Fibroblast of lung (primary cell): ENCODE measurements at regions not wholly inside any gene's neighbourhood (a gene's known extent, or its start where the extent isn't known, plus 50 kb on each side); places are given as distances from the start of the nearest gene placed in this dataset.
A peak's percentile ranks its signal among the peaks of the same experiment; 100 is the strongest.
"Not testable (repeated sequence)": the region's sequence is repeated elsewhere in the genome, so short reads cannot be mapped to it uniquely, and the experiment has no call there.

Source experiments
- DNase-seq, 2 donors: peaks; one replicate each; pipeline versions ENCODE4 v3.0.0 to v3.0.0-alpha.2; 2010; ENCODE audit warnings: low read depth in 2 of 2
- H2AFZ ChIP-seq: 2 replicates; pipeline ENCODE4 v1.5.1; 2012; ENCODE audit warnings: low read length, control low read depth, inconsistent platforms
- H3K27ac ChIP-seq: 2 replicates; pipeline ENCODE4 v1.5.1; 2011; ENCODE audit warnings: low read length, control low read depth; ENCODE audit not compliant: insufficient read depth
- H3K27me3 ChIP-seq: 2 replicates; pipeline ENCODE4 v1.5.1; 2011; ENCODE audit warnings: mild to moderate bottlenecking, low read length; ENCODE audit not compliant: control insufficient read depth, insufficient read depth
- H3K36me3 ChIP-seq: 2 replicates; pipeline ENCODE4 v1.5.1; 2011; ENCODE audit warnings: low read length; ENCODE audit not compliant: control insufficient read depth, insufficient read depth
- H3K4me1 ChIP-seq: 2 replicates; pipeline ENCODE4 v1.5.1; 2011; ENCODE audit warnings: low read length; ENCODE audit not compliant: control insufficient read depth, insufficient read depth; ENCODE audit errors: extremely low read depth
- H3K4me2 ChIP-seq: 2 replicates; pipeline ENCODE4 v1.5.1; 2011; ENCODE audit warnings: low read length, control low read depth; ENCODE audit not compliant: insufficient read depth; ENCODE audit errors: extremely low read depth
- H3K4me3 ChIP-seq, 4 experiments: fragments of 200-600 bp in 1 of 4; sonication (generic) in 1 of 4; replicated peaks in 1 of 4; 2 replicates each; pipeline ENCODE4 v1.5.1; 2011 to 2016; ENCODE audit warnings: low read length in 4 of 4, low read depth in 3 of 4, mild to moderate bottlenecking in 3 of 4, control low read depth in 2 of 4, inconsistent platforms in 1 of 4, mixed read lengths in 1 of 4; ENCODE audit not compliant: insufficient read depth in 1 of 4; ENCODE audit errors: control extremely low read depth in 1 of 4
- H3K79me2 ChIP-seq: 2 replicates; pipeline ENCODE4 v1.5.1; 2012; ENCODE audit warnings: mild to moderate bottlenecking, low read length, inconsistent platforms; ENCODE audit not compliant: control insufficient read depth, insufficient read depth
- H3K9ac ChIP-seq: 2 replicates; pipeline ENCODE4 v1.5.1; 2011; ENCODE audit warnings: mild to moderate bottlenecking, low read length, control low read depth; ENCODE audit not compliant: insufficient read depth
- H3K9me3 ChIP-seq: 2 replicates; pipeline ENCODE4 v1.5.1; 2012; ENCODE audit warnings: low read depth, low read length; ENCODE audit not compliant: control insufficient read depth, insufficient read depth
- H4K20me1 ChIP-seq: 2 replicates; pipeline ENCODE4 v1.5.1; 2011; ENCODE audit warnings: low read length; ENCODE audit not compliant: control insufficient read depth, insufficient read depth; ENCODE audit errors: extremely low read depth
- EZH2 ChIP-seq: IDR thresholded peaks from 2 replicates; pipeline ENCODE4 v1.5.1; 2012; ENCODE audit warnings: low read length, control low read depth, mild to moderate bottlenecking; ENCODE audit errors: missing control alignments
- TF ChIP-seq, protein P1 (sequence below), 2 donors: IDR thresholded peaks in 1 of 2; conservative IDR thresholded peaks in 1 of 2; 1 replicate in 1 of 2; 2 replicates in 1 of 2; pipeline ENCODE4 v1.5.1; 2011 to 2012; ENCODE audit warnings: low read length in 2 of 2, control low read depth in 1 of 2, inconsistent platforms in 1 of 2, low read depth in 1 of 2, mild to moderate bottlenecking in 1 of 2

- H3K4me3 ChIP-seq, H3K4me1 ChIP-seq, H3K79me2 ChIP-seq, H3K36me3 ChIP-seq, H3K27ac ChIP-seq, H4K20me1 ChIP-seq, H3K9ac ChIP-seq, H3K9me3 ChIP-seq, H3K4me2 ChIP-seq, H2AFZ ChIP-seq, H3K27me3 ChIP-seq: not testable (repeated sequence)
- peak in 1 of 2 donors; percentile 21 for DNase-seq
Observed at GRCh38 chr1:867550-867949, 56.2 kb upstream of the SAMD11 start.

DNA sequence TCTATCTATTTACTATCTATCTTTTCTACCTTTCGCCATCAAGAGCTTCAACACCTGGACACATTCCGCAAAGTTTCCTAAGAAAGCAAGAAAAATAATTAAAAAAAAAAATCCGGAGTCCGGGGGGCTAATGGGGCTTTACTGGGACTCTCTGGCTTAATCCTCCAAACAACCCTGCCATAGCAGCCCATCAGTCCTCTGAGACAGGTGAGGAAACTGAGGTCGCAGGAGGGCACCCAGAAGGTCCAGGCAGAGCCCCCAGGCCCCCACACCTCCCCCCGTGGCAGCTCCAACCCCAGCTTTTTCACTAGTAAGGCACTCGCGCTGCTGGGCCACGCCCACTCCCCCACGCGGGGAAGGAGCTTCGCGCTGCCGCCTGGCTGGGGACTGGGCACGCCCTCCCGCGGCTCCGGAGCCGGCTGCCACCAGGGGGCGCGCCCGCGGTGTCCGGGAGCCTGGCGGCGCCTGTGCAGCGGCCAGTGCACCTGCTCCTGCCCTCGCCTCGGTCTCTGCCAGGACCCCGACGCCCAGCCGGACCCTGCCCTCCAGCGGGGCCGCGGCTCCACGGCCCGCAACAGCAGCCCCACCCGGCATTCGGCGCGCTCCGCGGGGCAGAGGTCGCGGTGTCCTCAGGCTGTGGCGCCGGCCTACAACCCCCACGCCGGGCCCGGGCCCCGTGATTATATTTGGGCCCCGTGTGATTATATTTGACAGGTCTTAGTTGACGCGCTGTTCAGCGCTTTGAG, 54.1 kb upstream of the SAMD11 start:
- Histone ChIP-seq H2AFZ (no peak overlapping the region), H3K27ac (no peak overlapping the region), H3K4me2 (no peak overlapping the region), H3K27me3 (no peaks in the 10 kb centered on the region), H3K79me2 (no peaks in the 10 kb centered on the region), H4K20me1 (no peaks in the 10 kb centered on the region), H3K9ac (no peak overlapping the region), H3K4me3 (no peak overlapping the region), H3K9me3 (no peaks in the 10 kb centered on the region), H3K36me3 (no peaks in the 10 kb centered on the region), H3K4me1 (no peaks in the 10 kb centered on the region)
- peak; percentile 16 to 19 for DNase-seq
- TF ChIP-seq EZH2 = no peak
- TF ChIP-seq, protein P1, sequence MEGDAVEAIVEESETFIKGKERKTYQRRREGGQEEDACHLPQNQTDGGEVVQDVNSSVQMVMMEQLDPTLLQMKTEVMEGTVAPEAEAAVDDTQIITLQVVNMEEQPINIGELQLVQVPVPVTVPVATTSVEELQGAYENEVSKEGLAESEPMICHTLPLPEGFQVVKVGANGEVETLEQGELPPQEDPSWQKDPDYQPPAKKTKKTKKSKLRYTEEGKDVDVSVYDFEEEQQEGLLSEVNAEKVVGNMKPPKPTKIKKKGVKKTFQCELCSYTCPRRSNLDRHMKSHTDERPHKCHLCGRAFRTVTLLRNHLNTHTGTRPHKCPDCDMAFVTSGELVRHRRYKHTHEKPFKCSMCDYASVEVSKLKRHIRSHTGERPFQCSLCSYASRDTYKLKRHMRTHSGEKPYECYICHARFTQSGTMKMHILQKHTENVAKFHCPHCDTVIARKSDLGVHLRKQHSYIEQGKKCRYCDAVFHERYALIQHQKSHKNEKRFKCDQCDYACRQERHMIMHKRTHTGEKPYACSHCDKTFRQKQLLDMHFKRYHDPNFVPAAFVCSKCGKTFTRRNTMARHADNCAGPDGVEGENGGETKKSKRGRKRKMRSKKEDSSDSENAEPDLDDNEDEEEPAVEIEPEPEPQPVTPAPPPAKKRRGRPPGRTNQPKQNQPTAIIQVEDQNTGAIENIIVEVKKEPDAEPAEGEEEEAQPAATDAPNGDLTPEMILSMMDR (conservative IDR thresholded peaks at IDR 0.05 in 1 of 2, IDR thresholded peaks at IDR 0.05 in 1 of 2; ENCODE audit: low read depth in 1 of 2, low read length in 2 of 2) = peak; percentile 22 to 58
